Mammary epithelial cell (primary cell): ENCODE measurements at regions not wholly inside any gene's neighbourhood (a gene's known extent, or its start where the extent isn't known, plus 50 kb on each side); places are given as distances from the start of the nearest gene placed in this dataset.

ENCODE experiments used
- CTCF ChIP-seq, 2 donors: IDR thresholded peaks in 1 of 2; conservative IDR thresholded peaks in 1 of 2; 2 replicates each; pipeline ENCODE4 v1.5.1; 2011 to 2012; ENCODE audit warnings: inconsistent platforms in 2 of 2, low read length in 2 of 2, mild to moderate bottlenecking in 2 of 2, control low read depth in 1 of 2, low read depth in 1 of 2; ENCODE audit not compliant: insufficient read depth in 1 of 2; ENCODE audit errors: extremely low read depth in 1 of 2
- EZH2 ChIP-seq: IDR thresholded peaks from 2 replicates; pipeline ENCODE4 v1.6.1; 2012; ENCODE audit warnings: low read length, inconsistent platforms, borderline replicate concordance

- TF ChIP-seq CTCF (conservative IDR thresholded peaks at IDR 0.05 in 1 of 2, IDR thresholded peaks at IDR 0.05 in 1 of 2; ENCODE audit: extremely low read depth in 1 of 2, insufficient read depth in 1 of 2, low read depth in 1 of 2, low read length in 2 of 2) = no peak
- no peak for TF ChIP-seq EZH2
These were observed 157.7 kb upstream of the GGTLC1 start for GRCh38 chr20:24146231-24146634.
